Astrocyte (in vitro differentiated cells and primary cell): ENCODE measurements at regions not wholly inside any gene's neighbourhood (a gene's known extent, or its start where the extent isn't known, plus 50 kb on each side); places are given as distances from the start of the nearest gene placed in this dataset.

ENCODE experiments used
- DNase-seq: peaks from one replicate; pipeline ENCODE4 v3.0.0-alpha.2; 2010; ENCODE audit warnings: low read depth
- FAIRE-seq: peaks from 2 replicates; lab custom pipeline; 2011; peaks lifted over from hg19 to GRCh38; lab: Jason Lieb, UNC
- H2AFZ ChIP-seq: 2 replicates; pipeline ENCODE4 v1.6.0; 2012; ENCODE audit warnings: low read depth, low read length, inconsistent platforms
- H3K27ac ChIP-seq: 2 replicates; pipeline ENCODE4 v1.5.1; 2011; ENCODE audit warnings: low read depth, low read length, inconsistent platforms
- H3K27me3 ChIP-seq: 2 replicates; pipeline ENCODE4 v1.6.0; 2011; ENCODE audit warnings: low read length, inconsistent platforms; ENCODE audit not compliant: insufficient read depth
- H3K36me3 ChIP-seq: 2 replicates; pipeline ENCODE4 v1.5.1; 2011; ENCODE audit warnings: low read length, inconsistent platforms; ENCODE audit not compliant: insufficient read depth
- H3K4me1 ChIP-seq: 2 replicates; pipeline ENCODE4 v1.5.1; 2011; ENCODE audit warnings: low read length, inconsistent platforms; ENCODE audit not compliant: insufficient read depth
- H3K4me2 ChIP-seq: 2 replicates; pipeline ENCODE4 v1.6.0; 2012; ENCODE audit warnings: low read length, inconsistent platforms
- H3K4me3 ChIP-seq: 2 replicates; pipeline ENCODE4 v1.5.1; 2011; ENCODE audit warnings: low read depth, mild to moderate bottlenecking, low read length, inconsistent platforms; ENCODE audit not compliant: insufficient read depth
- H3K79me2 ChIP-seq: 2 replicates; pipeline ENCODE4 v1.6.0; 2012; ENCODE audit warnings: mild to moderate bottlenecking, low read length, inconsistent platforms; ENCODE audit not compliant: insufficient read depth
- H3K9ac ChIP-seq: 2 replicates; pipeline ENCODE4 v1.6.0; 2012; ENCODE audit warnings: mild to moderate bottlenecking, low read length, inconsistent platforms
- H3K9me3 ChIP-seq: 2 replicates; pipeline ENCODE4 v1.5.1; 2012; ENCODE audit warnings: low read depth, mild to moderate bottlenecking, low read length, inconsistent platforms; ENCODE audit not compliant: insufficient read depth
- H4K20me1 ChIP-seq: 2 replicates; pipeline ENCODE4 v1.6.0; 2012; ENCODE audit warnings: low read length, inconsistent platforms; ENCODE audit not compliant: insufficient read depth
- H3K27ac Mint-ChIP-seq: one replicate; pipeline ENCODE4 v1.8.0; 2021; ENCODE audit warnings: mild to moderate bottlenecking, mixed read lengths; ENCODE audit not compliant: unreplicated experiment
- H3K27me3 Mint-ChIP-seq: one replicate; pipeline ENCODE4 v1.8.0; 2021; ENCODE audit warnings: low read depth, mixed read lengths; ENCODE audit not compliant: unreplicated experiment
- H3K36me3 Mint-ChIP-seq: one replicate; pipeline ENCODE4 v1.8.0; 2021; ENCODE audit warnings: low read depth, mixed read lengths; ENCODE audit not compliant: unreplicated experiment
- H3K4me1 Mint-ChIP-seq: one replicate; pipeline ENCODE4 v1.8.0; 2021; ENCODE audit warnings: low read depth, mixed read lengths; ENCODE audit not compliant: unreplicated experiment
- H3K4me3 Mint-ChIP-seq: one replicate; pipeline ENCODE4 v1.8.0; 2021; ENCODE audit warnings: mild to moderate bottlenecking, moderate library complexity, mixed read lengths; ENCODE audit not compliant: unreplicated experiment
- H3K9me3 Mint-ChIP-seq: one replicate; pipeline ENCODE4 v1.8.0; 2021; ENCODE audit warnings: mild to moderate bottlenecking, mixed read lengths; ENCODE audit not compliant: unreplicated experiment
- EZH2 ChIP-seq: IDR thresholded peaks from 2 replicates; pipeline ENCODE4 v1.6.1; 2012; ENCODE audit warnings: mild to moderate bottlenecking, low read length, inconsistent platforms; ENCODE audit not compliant: insufficient read depth
- TF ChIP-seq, protein P1 (sequence below): IDR thresholded peaks from 2 replicates; pipeline ENCODE4 v1.5.1; 2011; ENCODE audit warnings: low read depth, mild to moderate bottlenecking, inconsistent platforms, low read length, moderate library complexity; ENCODE audit not compliant: insufficient read depth

DNA sequence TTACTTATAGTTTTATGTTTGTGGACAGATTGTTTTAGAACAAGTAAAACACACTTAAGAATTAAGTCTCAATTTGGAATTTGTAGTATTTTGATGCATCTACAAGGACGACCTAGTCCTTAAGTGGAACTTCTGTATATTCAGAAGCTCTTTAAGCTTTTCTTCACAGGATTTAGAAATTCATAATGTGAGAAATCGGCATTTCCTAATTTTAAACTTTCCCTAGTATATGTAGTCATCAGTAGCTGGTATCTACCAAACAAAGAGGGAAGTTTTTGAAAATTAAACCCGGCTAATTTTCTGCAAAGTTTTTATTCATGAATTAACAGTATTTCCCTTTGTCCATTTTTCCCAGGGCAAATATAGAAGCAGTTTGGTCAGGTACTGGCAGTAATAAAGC, 203.6 kb downstream of the CDRT15L2 start:
- H3K4me1 Mint-ChIP-seq: peaks cover 6% of the 10 kb centered on the region
- H3K36me3 Mint-ChIP-seq: no peaks in the 10 kb centered on the region
- no peak overlapping the region for H2AFZ ChIP-seq
- no peak for TF ChIP-seq EZH2
- TF ChIP-seq, protein P1, sequence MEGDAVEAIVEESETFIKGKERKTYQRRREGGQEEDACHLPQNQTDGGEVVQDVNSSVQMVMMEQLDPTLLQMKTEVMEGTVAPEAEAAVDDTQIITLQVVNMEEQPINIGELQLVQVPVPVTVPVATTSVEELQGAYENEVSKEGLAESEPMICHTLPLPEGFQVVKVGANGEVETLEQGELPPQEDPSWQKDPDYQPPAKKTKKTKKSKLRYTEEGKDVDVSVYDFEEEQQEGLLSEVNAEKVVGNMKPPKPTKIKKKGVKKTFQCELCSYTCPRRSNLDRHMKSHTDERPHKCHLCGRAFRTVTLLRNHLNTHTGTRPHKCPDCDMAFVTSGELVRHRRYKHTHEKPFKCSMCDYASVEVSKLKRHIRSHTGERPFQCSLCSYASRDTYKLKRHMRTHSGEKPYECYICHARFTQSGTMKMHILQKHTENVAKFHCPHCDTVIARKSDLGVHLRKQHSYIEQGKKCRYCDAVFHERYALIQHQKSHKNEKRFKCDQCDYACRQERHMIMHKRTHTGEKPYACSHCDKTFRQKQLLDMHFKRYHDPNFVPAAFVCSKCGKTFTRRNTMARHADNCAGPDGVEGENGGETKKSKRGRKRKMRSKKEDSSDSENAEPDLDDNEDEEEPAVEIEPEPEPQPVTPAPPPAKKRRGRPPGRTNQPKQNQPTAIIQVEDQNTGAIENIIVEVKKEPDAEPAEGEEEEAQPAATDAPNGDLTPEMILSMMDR: no peak
- no peak overlapping the region for H3K27ac Mint-ChIP-seq
- H3K4me3 ChIP-seq: no peak overlapping the region
- no peaks in the 10 kb centered on the region for H4K20me1 ChIP-seq
- H3K9me3 Mint-ChIP-seq: peaks cover 4% of the 10 kb centered on the region
- H3K4me1 ChIP-seq: no peaks in the 10 kb centered on the region
- no peak overlapping the region for H3K27ac ChIP-seq
- H3K9ac ChIP-seq: no peak overlapping the region
- no peaks in the 10 kb centered on the region for H3K36me3 ChIP-seq
- H3K79me2 ChIP-seq: no peaks in the 10 kb centered on the region
- FAIRE-seq (no peak), DNase-seq (no peak)
- H3K4me3 Mint-ChIP-seq: no peak overlapping the region
- peaks cover 8% of the 10 kb centered on the region for H3K27me3 Mint-ChIP-seq
- peaks cover 3% of the 10 kb centered on the region for H3K27me3 ChIP-seq
- H3K4me2 ChIP-seq: no peak overlapping the region
- H3K9me3 ChIP-seq: no peaks in the 10 kb centered on the region

DNA sequence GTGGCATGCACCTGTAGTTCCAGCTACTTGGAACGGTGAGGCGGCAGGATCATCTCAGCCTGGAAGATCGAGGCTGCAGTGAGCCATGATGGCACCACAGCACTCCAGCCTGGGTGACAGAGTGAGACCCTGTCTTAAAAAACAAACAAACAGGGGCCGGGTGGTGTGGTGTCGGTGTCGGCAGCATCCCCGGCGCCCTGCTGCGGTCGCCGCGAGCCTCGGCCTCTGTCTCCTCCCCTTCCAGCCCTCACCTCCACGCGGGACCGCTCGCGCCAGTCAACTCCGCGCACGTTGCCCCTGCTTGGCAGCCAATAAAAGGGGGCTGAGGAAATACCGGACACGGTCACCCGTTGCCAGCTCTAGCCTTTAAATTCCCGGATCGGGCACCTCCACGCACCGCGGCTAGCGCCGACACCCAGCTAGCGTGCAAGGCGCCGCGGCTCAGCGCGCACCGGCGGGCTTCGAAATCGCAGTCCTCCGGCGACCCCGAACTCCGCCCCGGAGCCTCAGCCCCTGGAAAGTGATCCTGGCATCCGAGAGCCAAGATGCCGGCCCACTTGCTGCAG, 204.7 kb downstream of the CDRT15L2 start:
- Mint-ChIP-seq H3K27ac (no peak overlapping the region), H3K4me3 (no peak overlapping the region), H3K36me3 (no peaks in the 10 kb centered on the region), H3K27me3 (peaks cover 8% of the 10 kb centered on the region), H3K9me3 (peaks cover 4% of the 10 kb centered on the region), H3K4me1 (peaks cover 6% of the 10 kb centered on the region)
- no peak overlapping the region for H3K4me2 ChIP-seq
- H2AFZ ChIP-seq: no peak overlapping the region
- H3K27ac ChIP-seq: no peak overlapping the region
- DNase-seq (no peak), FAIRE-seq (no peak)
- H3K9me3 ChIP-seq: no peaks in the 10 kb centered on the region
- H3K36me3 ChIP-seq: no peaks in the 10 kb centered on the region
- H3K27me3 ChIP-seq: peaks cover 3% of the 10 kb centered on the region
- H3K4me1 ChIP-seq: no peaks in the 10 kb centered on the region
- no peak overlapping the region for H3K9ac ChIP-seq
- no peaks in the 10 kb centered on the region for H4K20me1 ChIP-seq
- no peaks in the 10 kb centered on the region for H3K79me2 ChIP-seq
- no peak for TF ChIP-seq EZH2
- TF ChIP-seq, protein P1: no peak
- no peak overlapping the region for H3K4me3 ChIP-seq

DNA sequence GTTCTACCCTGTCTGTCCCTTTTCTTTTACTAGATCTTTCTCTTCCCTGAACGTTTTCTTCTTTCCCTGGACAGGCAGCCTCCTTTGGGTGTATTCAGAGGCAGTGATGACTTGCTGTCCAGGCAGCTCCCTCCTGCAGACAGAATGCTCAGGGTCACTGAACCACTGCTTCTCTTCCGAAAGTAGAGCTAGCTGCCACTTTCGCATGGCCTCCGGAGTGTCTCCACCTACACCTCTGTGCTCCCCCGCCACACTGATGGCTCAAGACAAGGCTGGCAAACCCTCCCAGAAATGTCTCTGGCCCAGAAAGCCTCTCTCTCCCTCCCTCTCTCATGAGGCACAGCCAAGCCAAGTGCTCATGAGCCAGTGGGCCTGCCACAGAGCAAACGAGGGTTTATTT, 207.8 kb downstream of the CDRT15L2 start:
- Mint-ChIP-seq H3K4me3 (no peak overlapping the region), H3K36me3 (no peaks in the 10 kb centered on the region), H3K4me1 (peaks cover 6% of the 10 kb centered on the region), H3K27ac (no peak overlapping the region), H3K27me3 (peaks cover 8% of the 10 kb centered on the region), H3K9me3 (peaks cover 4% of the 10 kb centered on the region)
- Histone ChIP-seq H3K27ac (no peak overlapping the region), H3K27me3 (peaks cover 3% of the 10 kb centered on the region), H3K79me2 (no peaks in the 10 kb centered on the region), H2AFZ (no peak overlapping the region), H3K4me3 (no peak overlapping the region), H4K20me1 (no peaks in the 10 kb centered on the region), H3K9ac (no peak overlapping the region), H3K36me3 (no peaks in the 10 kb centered on the region), H3K4me1 (no peaks in the 10 kb centered on the region), H3K9me3 (no peaks in the 10 kb centered on the region), H3K4me2 (no peak overlapping the region)
- no peak for DNase-seq
- TF ChIP-seq, protein P1: no peak
- no peak for TF ChIP-seq EZH2
- FAIRE-seq: no peak
